VCaP (cell line): ENCODE measurements at regions not wholly inside any gene's neighbourhood (a gene's known extent, or its start where the extent isn't known, plus 50 kb on each side); places are given as distances from the start of the nearest gene placed in this dataset.

Source experiments
- H3K27ac ChIP-seq: fragments of 450-650 bp; 2 replicates; pipeline ENCODE4 v1.5.1; 2017
- CTCF ChIP-seq: fragments of 450-650 bp; conservative IDR thresholded peaks from 2 replicates; pipeline ENCODE4 v1.5.1; 2017; ENCODE audit warnings: mild to moderate bottlenecking, moderate library complexity

- TF ChIP-seq CTCF: no peak
- H3K27ac ChIP-seq: no peak overlapping the region
Measured at GRCh38 chr12:13735734-13736133, 245.7 kb downstream of the GRIN2B start.

- TF ChIP-seq CTCF: no peak
- H3K27ac ChIP-seq: no peak overlapping the region
Measured at GRCh38 chr12:13734584-13735152, 246.7 kb downstream of the GRIN2B start.

- no peak overlapping the region for H3K27ac ChIP-seq
- no peak for TF ChIP-seq CTCF
Measured at GRCh38 chr12:13727707-13728195, 253.7 kb downstream of the GRIN2B start.

- H3K27ac ChIP-seq: no peak overlapping the region
- TF ChIP-seq CTCF: no peak
Measured at GRCh38 chr12:13725049-13725448, 256.4 kb downstream of the GRIN2B start.

GRCh38 chr12:13724136-13724535 is 257.3 kb downstream of the GRIN2B start:
- no peak for TF ChIP-seq CTCF
- H3K27ac ChIP-seq: no peak overlapping the region

GRCh38 chr12:13719986-13720385 is 261.4 kb downstream of the GRIN2B start:
- TF ChIP-seq CTCF: no peak
- no peak overlapping the region for H3K27ac ChIP-seq

GRCh38 chr12:13718271-13718670 is 263.1 kb downstream of the GRIN2B start:
- TF ChIP-seq CTCF: no peak
- no peak overlapping the region for H3K27ac ChIP-seq
